HCT116 (cell line): ENCODE measurements at regions not wholly inside any gene's neighbourhood (a gene's known extent, or its start where the extent isn't known, plus 50 kb on each side); places are given as distances from the start of the nearest gene placed in this dataset.

Experiments
- EZH2phosphoT487 ChIP-seq: fragments of 200-600 bp; IDR thresholded peaks from 2 replicates; pipeline ENCODE4 v1.6.1; 2018; ENCODE audit warnings: antibody characterized with exemption, borderline replicate concordance
- POLR2A ChIP-seq: IDR thresholded peaks from 2 replicates; pipeline ENCODE4 v1.7.0; 2011; ENCODE audit warnings: borderline replicate concordance; ENCODE audit not compliant: insufficient read depth, insufficient read length; ENCODE audit errors: extremely low read depth

- TF ChIP-seq EZH2phosphoT487 (no peak), POLR2A (no peak)
Observed at GRCh38 chrX:80331285-80331684, 89.0 kb upstream of the TENT5D start.
